Karpas-422 (cell line): ENCODE measurements at regions not wholly inside any gene's neighbourhood (a gene's known extent, or its start where the extent isn't known, plus 50 kb on each side); places are given as distances from the start of the nearest gene placed in this dataset.

ENCODE experiments used
- DNase-seq: peaks from one replicate; pipeline ENCODE4 v3.0.0-alpha.2; 2015
- H2AFZ ChIP-seq: fragments of 200-600 bp; sonication (generic); 2 replicates; pipeline ENCODE4 v1.6.1; 2014; ENCODE audit warnings: antibody characterized with exemption, low read length, mixed read lengths
- H3K27ac ChIP-seq: fragments of 200-600 bp; sonication (generic); 2 replicates; pipeline ENCODE4 v1.5.1; 2014; ENCODE audit warnings: mild to moderate bottlenecking, low read length, moderate library complexity
- H3K27me3 ChIP-seq: fragments of 200-600 bp; sonication (generic); 2 replicates; pipeline ENCODE4 v1.6.1; 2014; ENCODE audit warnings: low read length, mixed read lengths
- H3K36me3 ChIP-seq: fragments of 200-600 bp; sonication (generic); 2 replicates; pipeline ENCODE4 v1.6.1; 2014; ENCODE audit warnings: low read length, mixed read lengths; ENCODE audit not compliant: insufficient read depth
- H3K4me1 ChIP-seq: fragments of 200-600 bp; sonication (generic); 2 replicates; pipeline ENCODE4 v1.6.1; 2014; ENCODE audit warnings: mild to moderate bottlenecking, low read length, mixed read lengths
- H3K4me2 ChIP-seq: fragments of 200-600 bp; sonication (generic); 2 replicates; pipeline ENCODE4 v1.6.1; 2014; ENCODE audit warnings: low read length, low read depth, mild to moderate bottlenecking; ENCODE audit not compliant: poor library complexity, severe bottlenecking
- H3K4me3 ChIP-seq: fragments of 200-600 bp; sonication (generic); 2 replicates; pipeline ENCODE4 v1.5.1; 2014; ENCODE audit warnings: mild to moderate bottlenecking, antibody characterized with exemption, low read length, mixed read lengths
- H3K79me2 ChIP-seq: fragments of 200-600 bp; sonication (generic); 2 replicates; pipeline ENCODE4 v1.6.1; 2014; ENCODE audit warnings: mild to moderate bottlenecking, low read length, mixed read lengths
- H3K9ac ChIP-seq: fragments of 200-600 bp; sonication (generic); 2 replicates; pipeline ENCODE4 v1.6.0; 2014; ENCODE audit warnings: low read length
- H3K9me2 ChIP-seq: fragments of 200-600 bp; sonication (generic), shearing (Covaris generic); replicated peaks from 2 replicates; pipeline ENCODE4 v1.6.0; 2014; ENCODE audit warnings: mild to moderate bottlenecking, low read length, moderate library complexity; ENCODE audit not compliant: insufficient read depth
- H3K9me3 ChIP-seq: fragments of 300-700, 200-600 bp; sonication (generic); 2 replicates; pipeline ENCODE4 v1.6.1; 2014; ENCODE audit warnings: low read length, mixed read lengths
- H4K20me1 ChIP-seq: fragments of 200-600 bp; sonication (generic); 2 replicates; pipeline ENCODE4 v1.6.1; 2014; ENCODE audit warnings: mild to moderate bottlenecking, antibody characterized with exemption, low read length, low read depth; ENCODE audit not compliant: insufficient read depth

GRCh38 chr6:164035900-164036485 is 621.5 kb downstream of the QKI start:
- no peaks in the 10 kb centered on the region for H3K4me1 ChIP-seq
- no peak overlapping the region for H2AFZ ChIP-seq
- H3K36me3 ChIP-seq = no peaks in the 10 kb centered on the region
- no peaks in the 10 kb centered on the region for H3K79me2 ChIP-seq
- H3K9ac ChIP-seq = no peak overlapping the region
- no peak overlapping the region for H3K4me3 ChIP-seq
- DNase-seq = no peak
- H3K27me3 ChIP-seq = no peaks in the 10 kb centered on the region
- H3K9me3 ChIP-seq = peaks cover 6% of the 10 kb centered on the region
- no peak overlapping the region for H3K4me2 ChIP-seq
- no peaks in the 10 kb centered on the region for H3K9me2 ChIP-seq
- no peaks in the 10 kb centered on the region for H4K20me1 ChIP-seq
- no peak overlapping the region for H3K27ac ChIP-seq

DNA sequence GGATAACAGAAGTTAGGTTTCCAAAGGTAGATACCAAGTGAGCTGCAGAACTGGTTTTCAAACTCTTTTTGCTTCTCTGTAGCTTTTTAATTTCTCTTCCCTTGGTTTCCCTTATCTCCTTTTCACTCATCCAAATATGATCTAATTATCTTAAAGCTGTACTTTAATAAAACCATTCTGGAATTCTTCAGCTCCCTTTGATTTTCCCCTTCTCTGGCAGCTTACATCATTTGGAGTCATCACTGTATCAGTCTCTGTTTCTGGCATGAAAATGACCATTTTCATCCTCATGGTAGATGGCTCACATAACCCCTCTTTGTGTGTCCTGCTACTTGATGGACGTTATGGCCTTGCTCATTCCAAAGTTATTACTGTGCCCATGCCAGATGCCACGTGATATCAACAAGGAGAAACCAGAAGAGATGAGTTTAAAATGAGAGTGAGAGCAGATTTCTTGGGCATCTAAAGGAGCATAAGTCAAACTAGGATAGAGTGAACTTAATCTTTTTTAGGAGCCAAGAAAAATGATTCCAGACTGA is 620.2 kb downstream of the QKI start:
- Histone ChIP-seq H3K4me2 (no peak overlapping the region), H3K4me1 (no peaks in the 10 kb centered on the region), H2AFZ (no peak overlapping the region), H3K36me3 (no peaks in the 10 kb centered on the region), H3K27me3 (no peaks in the 10 kb centered on the region), H3K9me2 (no peaks in the 10 kb centered on the region), H3K27ac (no peak overlapping the region), H3K79me2 (no peaks in the 10 kb centered on the region), H3K9ac (no peak overlapping the region), H3K4me3 (no peak overlapping the region), H4K20me1 (no peaks in the 10 kb centered on the region), H3K9me3 (peaks cover 6% of the 10 kb centered on the region)
- DNase-seq = no peak

GRCh38 chr6:164025180-164025579 is 610.7 kb downstream of the QKI start:
- Histone ChIP-seq H3K79me2 (no peaks in the 10 kb centered on the region), H3K27ac (no peak overlapping the region), H3K4me3 (no peak overlapping the region), H3K9me3 (peaks cover 13% of the 10 kb centered on the region), H3K4me2 (no peak overlapping the region), H3K9ac (no peak overlapping the region), H2AFZ (no peak overlapping the region), H4K20me1 (no peaks in the 10 kb centered on the region), H3K36me3 (no peaks in the 10 kb centered on the region), H3K27me3 (no peaks in the 10 kb centered on the region), H3K9me2 (no peaks in the 10 kb centered on the region), H3K4me1 (no peaks in the 10 kb centered on the region)
- no peak for DNase-seq

DNA sequence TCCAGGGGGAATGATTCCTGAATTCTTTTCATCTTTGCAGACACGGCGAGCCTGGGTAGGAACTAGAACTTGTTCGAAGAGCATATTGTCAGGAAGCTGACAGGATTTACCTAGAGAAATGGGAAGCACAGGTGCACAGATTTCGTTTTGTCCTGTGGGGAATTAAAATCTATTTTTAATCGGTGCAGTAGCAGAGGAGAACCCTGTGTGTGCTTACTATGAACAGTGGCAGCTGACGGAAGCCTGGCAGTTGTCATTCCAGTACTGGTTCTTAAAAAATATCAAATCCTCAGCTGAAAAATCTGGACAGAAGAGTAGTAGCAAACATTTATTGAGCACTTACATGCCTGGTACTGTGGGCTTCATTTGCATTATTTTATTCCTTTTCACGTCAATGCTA is 609.0 kb downstream of the QKI start:
- Histone ChIP-seq H3K4me2 (no peak overlapping the region), H4K20me1 (no peaks in the 10 kb centered on the region), H3K36me3 (no peaks in the 10 kb centered on the region), H3K4me1 (no peaks in the 10 kb centered on the region), H3K4me3 (no peak overlapping the region), H3K9me2 (no peaks in the 10 kb centered on the region), H3K27me3 (no peaks in the 10 kb centered on the region), H3K27ac (no peak overlapping the region), H3K9ac (no peak overlapping the region), H3K9me3 (peaks cover 16% of the 10 kb centered on the region), H2AFZ (no peak overlapping the region), H3K79me2 (no peaks in the 10 kb centered on the region)
- no peak for DNase-seq

DNA sequence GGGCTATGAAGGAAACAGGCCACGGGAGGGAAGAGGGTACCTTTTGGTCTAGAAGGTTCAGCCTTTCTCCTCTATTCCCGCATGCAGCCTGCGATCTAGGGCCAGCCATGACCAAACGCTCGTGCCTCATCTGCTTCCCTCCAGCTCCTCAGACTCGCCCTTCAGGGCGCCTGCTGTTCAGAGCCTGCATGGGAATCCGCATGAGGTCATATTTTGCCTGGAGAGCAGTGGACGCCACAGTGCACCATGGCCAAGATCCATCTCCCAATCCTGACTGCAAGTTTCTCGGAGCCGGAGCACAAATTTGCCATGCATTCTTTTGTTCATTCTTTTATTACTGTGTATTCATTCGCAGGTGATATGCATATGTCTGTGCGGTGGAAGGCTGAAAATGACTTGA is 608.1 kb downstream of the QKI start:
- Histone ChIP-seq H3K9me3 (peaks cover 16% of the 10 kb centered on the region), H3K9ac (no peak overlapping the region), H3K4me1 (no peaks in the 10 kb centered on the region), H3K4me3 (no peak overlapping the region), H3K27ac (no peak overlapping the region), H3K27me3 (no peaks in the 10 kb centered on the region), H3K4me2 (no peak overlapping the region), H4K20me1 (no peaks in the 10 kb centered on the region), H3K36me3 (no peaks in the 10 kb centered on the region), H3K9me2 (no peaks in the 10 kb centered on the region), H3K79me2 (no peaks in the 10 kb centered on the region), H2AFZ (no peak overlapping the region)
- no peak for DNase-seq

DNA sequence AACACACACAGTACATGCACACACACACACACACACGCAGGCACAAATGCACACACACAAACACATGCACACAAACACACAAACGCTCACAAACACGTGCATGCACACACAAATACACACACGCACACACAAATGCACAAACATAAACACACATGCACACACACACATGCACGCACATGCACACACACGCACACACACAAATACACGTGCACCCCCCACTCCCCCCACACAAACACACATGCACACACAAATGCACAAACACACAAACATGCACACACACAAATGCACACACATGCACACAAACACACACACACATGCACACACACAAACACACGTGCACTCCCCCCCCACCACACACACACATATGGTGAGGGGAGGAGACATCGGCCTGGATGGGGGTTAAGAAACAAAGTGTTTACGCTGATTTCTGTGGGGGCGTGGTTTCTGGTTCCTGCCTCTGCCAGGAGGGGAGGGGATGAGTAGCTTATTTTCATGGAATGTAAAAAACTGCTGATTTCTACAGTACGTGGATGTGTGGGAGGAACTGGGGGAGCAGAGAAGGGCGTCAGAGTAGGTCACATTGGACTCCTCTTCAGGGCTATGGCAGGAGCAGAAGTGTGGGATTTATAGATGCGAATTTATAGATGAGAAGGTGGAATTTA is 607.2 kb downstream of the QKI start:
- H3K79me2 ChIP-seq = no peaks in the 10 kb centered on the region
- no peaks in the 10 kb centered on the region for H3K4me1 ChIP-seq
- H4K20me1 ChIP-seq = no peaks in the 10 kb centered on the region
- H3K27me3 ChIP-seq = no peaks in the 10 kb centered on the region
- H3K36me3 ChIP-seq = no peaks in the 10 kb centered on the region
- H3K9me2 ChIP-seq = no peaks in the 10 kb centered on the region
- no peak overlapping the region for H3K9ac ChIP-seq
- no peak overlapping the region for H3K27ac ChIP-seq
- H3K9me3 ChIP-seq = peaks cover 16% of the 10 kb centered on the region
- H3K4me3 ChIP-seq = no peak overlapping the region
- H2AFZ ChIP-seq = no peak overlapping the region
- no peak for DNase-seq
- no peak overlapping the region for H3K4me2 ChIP-seq

- Histone ChIP-seq H2AFZ (no peak overlapping the region), H3K27me3 (no peaks in the 10 kb centered on the region), H3K4me2 (no peak overlapping the region), H3K9me3 (peaks cover 25% of the 10 kb centered on the region), H3K4me1 (no peaks in the 10 kb centered on the region), H3K9me2 (no peaks in the 10 kb centered on the region), H3K9ac (no peak overlapping the region), H3K36me3 (no peaks in the 10 kb centered on the region), H4K20me1 (no peaks in the 10 kb centered on the region), H3K79me2 (no peaks in the 10 kb centered on the region), H3K27ac (no peak overlapping the region), H3K4me3 (no peak overlapping the region)
- no peak for DNase-seq
These were observed 605.6 kb downstream of the QKI start for GRCh38 chr6:164020142-164020541.

DNA sequence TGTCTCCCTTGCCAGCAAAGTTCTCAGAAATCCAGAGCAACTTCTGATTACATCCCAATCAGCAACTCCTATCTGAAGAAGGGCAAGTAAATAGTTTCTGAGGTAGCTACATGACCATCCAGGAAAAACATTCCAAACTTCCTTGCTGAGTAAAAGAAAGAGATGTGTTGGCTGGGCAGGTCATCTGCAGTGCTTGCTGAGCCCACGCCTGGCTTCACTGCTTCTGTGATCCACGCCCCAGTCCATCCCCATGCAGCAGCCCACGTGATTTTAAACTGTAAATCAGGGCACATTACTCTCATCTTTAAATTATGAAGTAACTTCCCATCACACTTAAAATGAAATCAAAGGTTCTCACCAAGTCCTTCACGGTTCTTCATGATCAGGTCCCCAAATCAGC is 603.6 kb downstream of the QKI start:
- Histone ChIP-seq H2AFZ (no peak overlapping the region), H3K27me3 (no peaks in the 10 kb centered on the region), H3K4me1 (no peaks in the 10 kb centered on the region), H3K79me2 (no peaks in the 10 kb centered on the region), H3K36me3 (no peaks in the 10 kb centered on the region), H4K20me1 (no peaks in the 10 kb centered on the region), H3K9me2 (no peaks in the 10 kb centered on the region), H3K4me2 (no peak overlapping the region), H3K9ac (no peak overlapping the region), H3K4me3 (no peak overlapping the region), H3K9me3 (peaks cover 30% of the 10 kb centered on the region), H3K27ac (no peak overlapping the region)
- no peak for DNase-seq
